HG03378 (cell line): ENCODE measurements at regions not wholly inside any gene's neighbourhood (a gene's known extent, or its start where the extent isn't known, plus 50 kb on each side); places are given as distances from the start of the nearest gene placed in this dataset.

ENCODE experiments used
- ATAC-seq: cut with Tn5 transposase; IDR thresholded peaks from one replicate; pipeline ENCODE4 v1.9.1; 2021; ENCODE audit warnings: mild to moderate bottlenecking, moderate library complexity; ENCODE audit not compliant: unreplicated experiment

- ATAC-seq: no peak
Observed at GRCh38 chr7:33700001-33700899, 205.1 kb upstream of the BMPER start.

GRCh38 chr7:33701189-33701740, 204.1 kb upstream of the BMPER start:
- ATAC-seq: no peak

- ATAC-seq: no peak
Observed at GRCh38 chr7:33701927-33702326, 203.4 kb upstream of the BMPER start.

GRCh38 chr7:33702514-33703054, 202.8 kb upstream of the BMPER start:
- no peak for ATAC-seq

GRCh38 chr7:33705333-33705833, 200.0 kb upstream of the BMPER start:
- ATAC-seq: no peak

- no peak for ATAC-seq
Observed at GRCh38 chr7:33706186-33706585, 199.2 kb upstream of the BMPER start.

GRCh38 chr7:33706771-33707200, 198.6 kb upstream of the BMPER start:
- ATAC-seq: no peak

GRCh38 chr7:33707427-33707826, 197.9 kb upstream of the BMPER start:
- ATAC-seq: no peak

GRCh38 chr7:33710608-33711007, 194.7 kb upstream of the BMPER start:
- ATAC-seq: no peak

- ATAC-seq: no peak
Observed at GRCh38 chr7:33711231-33712019, 193.9 kb upstream of the BMPER start.

- no peak for ATAC-seq
Observed at GRCh38 chr7:33712020-33712414, 193.3 kb upstream of the BMPER start.

GRCh38 chr7:33714208-33714607, 191.1 kb upstream of the BMPER start:
- ATAC-seq: no peak

- no peak for ATAC-seq
Observed at GRCh38 chr7:33716581-33717477, 188.5 kb upstream of the BMPER start.

- ATAC-seq: no peak
Observed at GRCh38 chr7:33719059-33719581, 186.2 kb upstream of the BMPER start.

- ATAC-seq: no peak
Observed at GRCh38 chr7:33720139-33720538, 185.2 kb upstream of the BMPER start.

- ATAC-seq: no peak
Observed at GRCh38 chr7:33720870-33721269, 184.5 kb upstream of the BMPER start.

GRCh38 chr7:33721895-33722294, 183.4 kb upstream of the BMPER start:
- no peak for ATAC-seq

- no peak for ATAC-seq
Observed at GRCh38 chr7:33722383-33723101, 182.8 kb upstream of the BMPER start.

GRCh38 chr7:33724201-33724600, 181.1 kb upstream of the BMPER start:
- ATAC-seq: no peak
